ENCODE measurements at regions not wholly inside any gene's neighbourhood (a gene's known extent, or its start where the extent isn't known, plus 50 kb on each side); places are given as distances from the start of the nearest gene placed in this dataset.

- no peak for DNase-seq
Observed at GRCh38 chr14:101049511-101049910, 146.0 kb upstream of the RTL1 start.

- no peak for DNase-seq
Observed at GRCh38 chr14:101049942-101050341, 146.4 kb upstream of the RTL1 start.

GRCh38 chr14:101050901-101051490, 147.5 kb upstream of the RTL1 start:
- no peak for DNase-seq

DNA sequence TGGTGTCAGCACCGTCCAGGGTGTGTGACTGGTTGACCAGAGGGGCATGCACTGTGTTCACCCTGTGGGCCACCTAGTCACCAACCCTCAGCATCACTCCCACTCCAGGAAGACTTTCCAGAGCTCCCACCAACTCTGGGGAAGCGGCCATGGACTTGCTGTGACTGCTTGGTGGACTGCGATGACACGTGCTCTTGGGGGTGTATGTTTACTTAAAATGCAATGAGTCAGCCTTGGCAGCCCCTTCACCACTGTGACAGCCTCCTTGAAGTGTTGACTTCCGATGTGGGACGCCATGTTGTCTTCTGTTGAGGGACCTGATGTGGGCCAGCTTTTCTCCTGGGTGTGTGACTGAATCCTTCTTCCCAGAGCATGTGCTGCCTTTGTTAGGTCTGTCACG, 151.1 kb upstream of the RTL1 start:
- DNase-seq, result no peak

DNA sequence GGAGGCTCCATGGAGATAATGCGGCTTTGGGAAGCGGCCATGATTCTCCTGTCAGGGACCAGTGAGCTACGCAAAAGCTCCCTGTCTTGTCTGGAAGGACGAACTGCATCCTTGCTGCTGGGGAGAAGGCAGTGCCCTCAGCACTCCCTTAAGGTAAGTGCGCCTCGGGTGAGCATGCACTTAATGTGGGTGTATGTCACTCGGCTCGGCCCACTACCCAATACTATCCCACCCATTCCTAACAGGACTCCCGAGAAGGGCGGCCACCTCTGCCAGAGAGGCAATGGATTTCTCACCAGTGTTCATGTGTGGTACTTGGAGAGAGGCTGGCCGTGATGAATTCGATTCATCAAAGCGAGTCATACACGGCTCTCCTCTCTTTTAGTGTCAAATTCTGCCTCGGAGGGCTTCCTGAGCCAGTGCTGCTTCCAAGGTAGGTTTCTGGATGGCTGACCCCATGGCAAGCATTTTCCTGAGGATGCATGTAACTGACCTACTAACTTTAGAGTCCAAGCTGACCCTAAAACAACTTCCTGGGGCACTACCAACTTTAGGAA, 151.7 kb upstream of the RTL1 start:
- no peak for DNase-seq

- DNase-seq, result no peak
Observed at GRCh38 chr14:101055776-101056374, 152.4 kb upstream of the RTL1 start.

GRCh38 chr14:101056446-101056845, 152.9 kb upstream of the RTL1 start:
- no peak for DNase-seq

DNA sequence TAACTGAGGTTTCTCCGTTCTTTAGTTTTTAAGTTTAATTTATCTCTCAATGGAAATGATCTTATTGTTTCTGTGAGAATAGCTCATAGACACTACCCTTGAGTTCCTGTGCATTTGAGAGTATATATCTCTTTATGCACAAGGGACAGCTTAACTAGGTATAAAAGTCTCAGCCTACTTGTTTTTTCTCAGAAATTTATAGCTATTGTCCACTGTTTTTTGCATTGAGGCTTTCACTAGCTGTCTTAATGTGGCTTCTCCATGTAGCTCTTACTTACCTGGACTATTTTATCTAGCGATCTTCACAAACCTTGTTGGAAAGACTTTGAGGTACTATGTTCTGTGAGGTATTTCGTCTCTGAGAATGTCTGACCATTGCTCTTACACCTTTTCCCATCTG, 153.9 kb upstream of the RTL1 start:
- DNase-seq, result no peak

DNA sequence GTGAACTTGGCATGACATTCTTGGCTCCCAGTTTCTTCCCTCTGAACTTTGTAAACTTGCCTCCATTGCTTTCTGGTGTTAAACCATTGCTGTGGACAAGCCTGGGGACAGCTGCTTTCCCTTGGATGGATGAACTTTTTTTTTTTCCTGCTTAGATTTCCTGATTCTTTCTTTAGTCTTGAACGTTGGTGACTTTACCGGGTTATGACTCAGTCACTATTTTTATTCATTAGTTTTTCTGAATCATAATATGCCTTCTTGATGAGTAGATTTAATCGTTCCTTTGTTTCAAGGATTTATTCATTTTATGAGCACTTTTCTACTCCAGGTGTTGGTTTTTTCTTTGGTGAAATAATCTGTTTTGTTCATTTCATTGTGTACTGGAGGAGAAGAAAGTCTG, 155.0 kb upstream of the RTL1 start:
- DNase-seq, result no peak

GRCh38 chr14:101060171-101060601, 156.7 kb upstream of the RTL1 start:
- no peak for DNase-seq

DNA sequence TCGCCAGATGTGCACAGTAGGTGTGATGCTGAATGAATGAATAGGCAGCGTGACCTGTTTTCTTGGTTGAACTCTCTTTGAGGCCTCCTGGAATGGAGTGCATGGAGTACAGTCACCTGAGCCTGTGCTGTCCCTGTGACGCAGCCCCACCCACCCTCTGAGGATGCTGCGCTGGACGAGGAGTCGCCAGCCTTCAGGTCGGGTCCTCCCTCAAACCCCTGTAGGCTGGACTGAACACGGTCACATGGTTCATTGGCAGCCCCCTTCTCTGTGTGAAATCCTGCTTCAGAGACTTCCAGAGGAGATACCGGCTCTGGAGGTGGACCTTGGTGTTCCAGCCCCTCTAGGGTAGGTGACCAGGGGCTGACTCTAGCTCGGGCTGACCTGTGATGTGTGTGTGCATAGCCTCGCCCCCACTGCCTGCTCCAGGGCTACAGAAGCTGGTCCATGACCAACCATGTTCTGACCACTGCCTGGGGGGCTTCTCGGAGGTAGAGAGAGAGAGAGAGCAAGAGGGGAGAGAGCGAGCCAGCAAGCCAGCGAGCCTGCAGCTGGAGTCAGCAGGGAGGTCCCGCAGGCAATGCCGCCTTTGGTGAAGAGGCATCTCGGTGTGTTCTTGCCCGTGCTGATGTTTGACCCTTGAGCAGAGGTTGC, 158.0 kb upstream of the RTL1 start:
- no peak for DNase-seq

- no peak for DNase-seq
Observed at GRCh38 chr14:101062065-101062450, 158.5 kb upstream of the RTL1 start.

- no peak for DNase-seq
Observed at GRCh38 chr14:101062601-101063000, 159.1 kb upstream of the RTL1 start.

DNA sequence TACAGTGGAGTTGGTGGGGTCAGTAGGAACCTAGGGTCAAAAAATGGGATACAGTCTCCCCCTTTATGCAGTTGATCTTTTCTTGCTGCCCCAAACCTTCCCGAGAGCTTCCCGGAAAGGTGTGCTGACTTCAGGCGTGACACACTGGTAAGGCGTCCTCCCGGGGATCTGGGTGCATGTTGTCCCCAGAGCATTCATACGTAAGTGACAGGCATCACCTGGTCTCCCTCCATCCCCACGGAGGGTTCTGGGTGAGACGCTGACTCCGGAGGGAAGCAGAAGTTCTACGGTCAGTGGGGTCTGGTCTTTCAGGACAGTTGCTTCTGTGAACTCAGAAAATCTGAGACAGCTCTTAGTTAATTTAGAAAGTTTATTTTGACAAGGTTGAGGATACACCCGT, 159.6 kb upstream of the RTL1 start:
- DNase-seq, result no peak

DNA sequence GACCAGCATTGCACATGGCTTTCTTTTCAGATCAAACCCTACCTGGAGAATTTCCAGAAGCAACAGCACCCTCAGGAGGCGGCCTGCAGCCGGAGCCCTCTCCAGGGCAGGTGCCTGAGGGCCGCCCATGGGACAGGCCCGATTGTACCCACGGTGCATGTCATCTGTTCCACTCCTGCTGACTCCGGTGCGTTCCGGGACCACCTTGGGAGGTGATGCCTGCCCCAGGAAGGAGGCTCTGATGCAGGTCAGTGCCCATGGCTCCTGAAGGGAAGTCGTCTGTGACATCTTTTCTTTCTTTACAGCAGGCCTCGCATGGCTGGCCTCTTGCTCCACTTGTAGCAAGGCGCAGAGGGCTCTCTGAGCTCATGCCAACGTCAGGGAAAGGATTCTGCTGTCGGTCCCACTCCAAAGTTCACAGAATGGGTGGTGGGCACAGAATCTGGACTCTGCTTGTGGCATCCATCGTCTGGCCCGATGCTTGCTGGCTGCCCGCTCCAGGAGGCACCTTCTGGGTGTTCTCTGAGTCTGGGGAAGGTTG, 160.7 kb upstream of the RTL1 start:
- no peak for DNase-seq

GRCh38 chr14:101064718-101065117, 161.2 kb upstream of the RTL1 start:
- DNase-seq, result no peak

- no peak for DNase-seq
Observed at GRCh38 chr14:101065246-101065645, 161.7 kb upstream of the RTL1 start.

DNA sequence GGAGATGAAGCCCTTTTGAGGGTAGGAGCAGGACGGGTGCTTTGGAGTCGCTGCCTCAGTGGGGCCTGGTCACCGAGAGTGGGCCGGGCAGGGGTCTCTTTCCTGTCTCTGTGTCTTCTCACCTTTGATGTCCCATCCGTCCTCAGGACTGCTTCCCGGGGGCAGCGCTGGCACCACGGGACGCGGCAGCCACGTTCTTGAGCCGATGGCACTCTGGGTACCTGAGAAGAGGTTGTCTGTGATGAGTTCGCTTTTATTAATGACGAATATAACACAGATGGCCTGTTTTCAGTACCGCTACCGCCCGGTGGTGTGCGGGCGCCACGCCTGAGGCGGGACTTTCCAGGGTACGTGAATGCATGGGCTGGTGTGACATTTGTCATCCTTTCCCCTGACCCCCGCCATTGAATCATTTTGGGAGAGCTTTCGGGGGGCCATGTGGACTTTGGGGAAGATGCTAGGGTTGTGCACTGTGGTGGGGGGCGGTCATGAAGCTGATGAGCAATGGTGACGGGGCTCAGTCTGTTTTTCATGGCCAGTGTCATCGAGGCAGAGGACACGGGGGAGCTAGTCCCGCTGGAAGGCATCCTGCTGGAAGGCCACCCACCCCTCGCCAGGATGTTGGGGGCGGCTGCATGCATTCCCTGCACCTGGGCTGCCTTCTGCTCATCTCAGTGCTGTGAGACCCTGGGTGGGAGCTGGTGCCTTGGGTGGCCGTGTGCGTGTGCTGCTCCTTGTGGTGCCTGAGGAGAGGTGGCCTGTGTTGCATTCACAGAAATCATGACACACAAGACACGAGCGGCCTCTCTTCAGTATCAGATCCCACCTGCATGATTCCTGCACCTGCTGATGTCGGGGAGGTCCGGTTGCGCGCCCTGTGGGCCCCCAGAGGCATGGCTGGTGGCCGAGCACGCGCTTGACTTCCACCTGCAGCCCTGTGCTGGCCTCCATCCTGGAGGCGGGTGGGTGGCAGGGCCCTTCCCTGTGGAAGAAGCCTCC, 162.5 kb upstream of the RTL1 start:
- no peak for DNase-seq

GRCh38 chr14:101066826-101067510, 163.4 kb upstream of the RTL1 start:
- no peak for DNase-seq

GRCh38 chr14:101068313-101069227, 165.0 kb upstream of the RTL1 start:
- DNase-seq, result no peak

GRCh38 chr14:101069228-101069549, 165.7 kb upstream of the RTL1 start:
- no peak for DNase-seq

Data from activated CD4-positive, alpha-beta T cell treated with anti-CD3 and anti-CD28 coated beads, Interleukin-2, amount 50 U/mL, for 1 hour (primary cell).